ENCODE measurements at regions not wholly inside any gene's neighbourhood (a gene's known extent, or its start where the extent isn't known, plus 50 kb on each side); places are given as distances from the start of the nearest gene placed in this dataset.

GRCh38 chr13:100983111-100983510 is 308.5 kb upstream of the TMTC4 start:
- TF ChIP-seq, protein P1, sequence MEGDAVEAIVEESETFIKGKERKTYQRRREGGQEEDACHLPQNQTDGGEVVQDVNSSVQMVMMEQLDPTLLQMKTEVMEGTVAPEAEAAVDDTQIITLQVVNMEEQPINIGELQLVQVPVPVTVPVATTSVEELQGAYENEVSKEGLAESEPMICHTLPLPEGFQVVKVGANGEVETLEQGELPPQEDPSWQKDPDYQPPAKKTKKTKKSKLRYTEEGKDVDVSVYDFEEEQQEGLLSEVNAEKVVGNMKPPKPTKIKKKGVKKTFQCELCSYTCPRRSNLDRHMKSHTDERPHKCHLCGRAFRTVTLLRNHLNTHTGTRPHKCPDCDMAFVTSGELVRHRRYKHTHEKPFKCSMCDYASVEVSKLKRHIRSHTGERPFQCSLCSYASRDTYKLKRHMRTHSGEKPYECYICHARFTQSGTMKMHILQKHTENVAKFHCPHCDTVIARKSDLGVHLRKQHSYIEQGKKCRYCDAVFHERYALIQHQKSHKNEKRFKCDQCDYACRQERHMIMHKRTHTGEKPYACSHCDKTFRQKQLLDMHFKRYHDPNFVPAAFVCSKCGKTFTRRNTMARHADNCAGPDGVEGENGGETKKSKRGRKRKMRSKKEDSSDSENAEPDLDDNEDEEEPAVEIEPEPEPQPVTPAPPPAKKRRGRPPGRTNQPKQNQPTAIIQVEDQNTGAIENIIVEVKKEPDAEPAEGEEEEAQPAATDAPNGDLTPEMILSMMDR (IDR thresholded peaks at IDR 0.05 in 2 of 3, conservative IDR thresholded peaks at IDR 0.05 in 1 of 3; ENCODE audit: borderline replicate concordance in 1 of 3, insufficient read depth in 1 of 3, low read depth in 2 of 3, low read length in 2 of 3): no peak
- no peak for TF ChIP-seq EZH2 (IDR thresholded peaks at IDR 0.05)
- TF ChIP-seq CEBPB (IDR thresholded peaks at IDR 0.05; ENCODE audit: low read depth): no peak
- TF ChIP-seq JUND (IDR thresholded peaks at IDR 0.05): no peak
- TF ChIP-seq YY1 (IDR thresholded peaks at IDR 0.05; ENCODE audit: extremely low read depth, insufficient replicate concordance, low read depth, low read length): no peak
- TF ChIP-seq SRF (IDR thresholded peaks at IDR 0.05; ENCODE audit: low read depth): no peak
- TF ChIP-seq POLR2A (IDR thresholded peaks at IDR 0.05; ENCODE audit: borderline replicate concordance, extremely low read depth, insufficient read depth, insufficient read length): no peak
- TF ChIP-seq SP1 (IDR thresholded peaks at IDR 0.05; ENCODE audit: low read depth): no peak
- no peak for TF ChIP-seq EZH2phosphoT487 (IDR thresholded peaks at IDR 0.05; ENCODE audit: borderline replicate concordance)

Data from HCT116 (cell line).